SK-N-SH (cell line): ENCODE measurements at regions not wholly inside any gene's neighbourhood (a gene's known extent, or its start where the extent isn't known, plus 50 kb on each side); places are given as distances from the start of the nearest gene placed in this dataset.

Experiments used
- CTCF ChIP-seq: fragments of 200-600 bp; sonication (generic); IDR thresholded peaks from 2 replicates; pipeline ENCODE4 v1.6.1; 2017; ENCODE audit warnings: antibody characterized with exemption, mild to moderate bottlenecking, moderate library complexity
- IRF3 ChIP-seq: fragments of 150-350 bp; IDR thresholded peaks from 2 replicates; pipeline ENCODE4 v1.6.1; 2016; ENCODE audit warnings: mild to moderate bottlenecking, low read depth, low read length
- POLR2AphosphoS5 ChIP-seq: IDR thresholded peaks from 2 replicates; pipeline ENCODE4 v1.6.1; 2012; ENCODE audit warnings: low read depth, low read length

- TF ChIP-seq CTCF (no peak), IRF3 (no peak), POLR2AphosphoS5 (no peak)
These were observed 177.0 kb downstream of the PDCD6IP start for GRCh38 chr3:33975463-33975862.
